ENCODE measurements at regions not wholly inside any gene's neighbourhood (a gene's known extent, or its start where the extent isn't known, plus 50 kb on each side); places are given as distances from the start of the nearest gene placed in this dataset.

GRCh38 chr2:139033300-139033699, 253.1 kb upstream of the NXPH2 start:
- no peak for TF ChIP-seq MAX (IDR thresholded peaks at IDR 0.05)
- TF ChIP-seq TAF1 (conservative IDR thresholded peaks at IDR 0.05): no peak
- no peak for TF ChIP-seq GABPA (IDR thresholded peaks at IDR 0.05 in 1 of 2, conservative IDR thresholded peaks at IDR 0.05 in 1 of 2)

Data from liver (tissue), 2 donors.